Dermis microvascular lymphatic vessel endothelial cell (primary cell): ENCODE measurements at regions not wholly inside any gene's neighbourhood (a gene's known extent, or its start where the extent isn't known, plus 50 kb on each side); places are given as distances from the start of the nearest gene placed in this dataset.

ENCODE experiments used
- DNase-seq, 2 donors: peaks; one replicate each; pipeline versions ENCODE4 v3.0.0 to v3.0.0-alpha.2; 2010; ENCODE audit warnings: low read depth in 2 of 2

- no peak for DNase-seq
Measured at GRCh38 chr13:105105471-105105870, 1430.0 kb downstream of the EFNB2 start.

- peak; percentile 29 to 38 for DNase-seq
Measured at GRCh38 chr13:105097521-105097920, 1437.9 kb downstream of the EFNB2 start.

- DNase-seq = peak; percentile 55 to 78
Measured at GRCh38 chr13:105089858-105090643, 1445.4 kb downstream of the EFNB2 start.

GRCh38 chr13:105087945-105088344 lies 1447.5 kb downstream of the EFNB2 start:
- no peak for DNase-seq

- no peak for DNase-seq
Measured at GRCh38 chr13:105084931-105085330, 1450.5 kb downstream of the EFNB2 start.

GRCh38 chr13:105083992-105084391 lies 1451.5 kb downstream of the EFNB2 start:
- DNase-seq = no peak

GRCh38 chr13:105074755-105075154 lies 1460.7 kb downstream of the EFNB2 start:
- no peak for DNase-seq

GRCh38 chr13:105073041-105073440 lies 1462.4 kb downstream of the EFNB2 start:
- no peak for DNase-seq

GRCh38 chr13:105070452-105070851 lies 1465.0 kb downstream of the EFNB2 start:
- DNase-seq = no peak

GRCh38 chr13:105069106-105069505 lies 1466.4 kb downstream of the EFNB2 start:
- DNase-seq = no peak

- DNase-seq = no peak
Measured at GRCh38 chr13:105063676-105064075, 1471.8 kb downstream of the EFNB2 start.

GRCh38 chr13:105059786-105060185 lies 1475.7 kb downstream of the EFNB2 start:
- no peak for DNase-seq

GRCh38 chr13:105058517-105058916 lies 1476.9 kb downstream of the EFNB2 start:
- DNase-seq = no peak

- no peak for DNase-seq
Measured at GRCh38 chr13:105052711-105053110, 1482.8 kb downstream of the EFNB2 start.

GRCh38 chr13:105050686-105051085 lies 1484.8 kb downstream of the EFNB2 start:
- no peak for DNase-seq

- DNase-seq = no peak
Measured at GRCh38 chr13:105048677-105049076, 1486.8 kb downstream of the EFNB2 start.

- DNase-seq = no peak
Measured at GRCh38 chr13:105047676-105048295, 1487.7 kb downstream of the EFNB2 start.

GRCh38 chr13:105037110-105037509 lies 1498.4 kb downstream of the EFNB2 start:
- DNase-seq = peak; percentile 17 to 58

GRCh38 chr13:105035092-105035491 lies 1500.4 kb downstream of the EFNB2 start:
- DNase-seq = peak; percentile 71 to 81

GRCh38 chr13:105033999-105034398 lies 1501.5 kb downstream of the EFNB2 start:
- no peak for DNase-seq

- no peak for DNase-seq
Measured at GRCh38 chr13:105031306-105031705, 1504.2 kb downstream of the EFNB2 start.

GRCh38 chr13:105030851-105031250 lies 1504.6 kb downstream of the EFNB2 start:
- no peak for DNase-seq

GRCh38 chr13:105019073-105019472 lies 1516.4 kb downstream of the EFNB2 start:
- DNase-seq = no peak
